Erythroblast (primary cell): ENCODE measurements at regions not wholly inside any gene's neighbourhood (a gene's known extent, or its start where the extent isn't known, plus 50 kb on each side); places are given as distances from the start of the nearest gene placed in this dataset.
"Not testable (repeated sequence)": the region's sequence is repeated elsewhere in the genome, so short reads cannot be mapped to it uniquely, and the experiment has no call there.

Source experiments
- GATA1 ChIP-seq: IDR thresholded peaks from 2 replicates; pipeline ENCODE4 v1.6.1; 2011; ENCODE audit warnings: low read depth, mild to moderate bottlenecking, control low read depth, low read length, moderate library complexity
- POLR2A ChIP-seq: IDR thresholded peaks from 2 replicates; pipeline ENCODE4 v1.6.1; 2011; ENCODE audit warnings: mild to moderate bottlenecking, low read length

GRCh38 chr3:160102001-160102400, 113.4 kb downstream of the IL12A start:
- TF ChIP-seq POLR2A, GATA1: not testable (repeated sequence)
